HepG2 (cell line): ENCODE measurements at regions not wholly inside any gene's neighbourhood (a gene's known extent, or its start where the extent isn't known, plus 50 kb on each side); places are given as distances from the start of the nearest gene placed in this dataset.

Source experiments
- ATAC-seq: fragments of 200-7000 bp; cut with Tn5 transposase; 3 replicates; pipeline ENCODE4 v1.9.1; 2020; ENCODE audit warnings: mild to moderate bottlenecking, moderate library complexity
- BruUV-seq: library from RNA; stranded (reverse); fragments of 400-500 nt; replicated peaks from 2 replicates; lab custom pipeline; 2021; lab: Mats Ljungman, UMichigan
- CTCF ChIA-PET: fragments of 300-600 bp; formaldehyde crosslinking; extraction: SDS; loops from one replicate; lab custom pipeline; 2021; ENCODE audit warnings: low total read pairs, inconsistent platforms, low intra/inter-chr PET ratio; lab: Yijun Ruan, JAX
- POLR2A ChIA-PET: fragments of 350-600 bp; sonication (Branson Sonifier 250); formaldehyde crosslinking; loops from one replicate; lab custom pipeline; 2020; ENCODE audit warnings: antibody characterized with exemption, inconsistent platforms; lab: Yijun Ruan, JAX
- DNase-seq: peaks from one replicate; pipeline ENCODE4 v3.0.0-alpha.2; 2015; ENCODE audit warnings: low spot score
- FAIRE-seq: peaks from 3 replicates; lab custom pipeline; 2011; peaks lifted over from hg19 to GRCh38; lab: Jason Lieb, UNC
- H2AFZ ChIP-seq: one replicate; pipeline ENCODE4 v1.6.1; 2011; ENCODE audit warnings: low read length, inconsistent platforms
- H3K27ac ChIP-seq: fragments of 300-600 bp; 3 replicates; pipeline ENCODE4 v1.8.0; 2011; ENCODE audit warnings: mixed run types, mild to moderate bottlenecking, mixed read lengths, low read length, inconsistent platforms; ENCODE audit not compliant: insufficient read depth; ENCODE audit errors: extremely low read length
- H3K27me3 ChIP-seq, 2 experiments: fragments of 200-600 bp in 1 of 2; 2 replicates in 1 of 2; 3 replicates in 1 of 2; pipeline versions ENCODE4 v1.6.0 to v1.8.0; 2011; ENCODE audit warnings: low read length in 2 of 2, mild to moderate bottlenecking in 2 of 2, moderate library complexity in 2 of 2, inconsistent platforms in 1 of 2; ENCODE audit not compliant: insufficient read depth in 2 of 2, control insufficient read depth in 1 of 2
- H3K36me3 ChIP-seq, 2 experiments: fragments of 200-600 bp in 1 of 2; replicated peaks in 1 of 2; 2 replicates in 1 of 2; 3 replicates in 1 of 2; pipeline versions ENCODE4 v1.5.1 to v1.8.0; 2011; ENCODE audit warnings: low read length in 2 of 2, inconsistent platforms in 1 of 2; ENCODE audit not compliant: insufficient read depth in 2 of 2, control insufficient read depth in 1 of 2
- H3K4me1 ChIP-seq: 2 replicates; pipeline ENCODE4 v1.5.1; 2012; ENCODE audit warnings: low read length, inconsistent platforms; ENCODE audit not compliant: insufficient read depth
- H3K4me2 ChIP-seq: 2 replicates; pipeline ENCODE4 v1.6.0; 2011; ENCODE audit warnings: low read depth, low read length, inconsistent platforms
- H3K4me3 ChIP-seq, 3 experiments: fragments of 200-600 bp in 1 of 3; sonication (generic), shearing (Covaris generic) in 1 of 3; replicated peaks in 1 of 3; 2 replicates each; pipeline ENCODE4 v1.5.1; 2011 to 2016; ENCODE audit warnings: low read length in 3 of 3, inconsistent platforms in 2 of 3, low read depth in 2 of 3, mild to moderate bottlenecking in 2 of 3, control low read depth in 1 of 3, mixed read lengths in 1 of 3; ENCODE audit not compliant: insufficient read depth in 1 of 3
- H3K79me2 ChIP-seq: one replicate; pipeline ENCODE4 v1.6.1; 2011; ENCODE audit warnings: low read length, inconsistent platforms; ENCODE audit not compliant: insufficient read depth
- H3K9ac ChIP-seq: 2 replicates; pipeline ENCODE4 v1.6.0; 2011; ENCODE audit warnings: mild to moderate bottlenecking, low read depth, low read length, inconsistent platforms; ENCODE audit not compliant: insufficient read depth
- H3K9me3 ChIP-seq: 2 replicates; pipeline ENCODE4 v1.5.1; 2012; ENCODE audit warnings: mild to moderate bottlenecking, low read length
- H4K20me1 ChIP-seq: 2 replicates; pipeline ENCODE4 v1.6.0; 2011; ENCODE audit warnings: inconsistent platforms, mild to moderate bottlenecking, low read length, moderate library complexity; ENCODE audit not compliant: insufficient read depth
- CENPT ChIP-seq: sonication (generic); formaldehyde crosslinking; IDR thresholded peaks from 2 replicates; pipeline ENCODE4 v1.8.0; 2022; ENCODE audit warnings: low read depth, mild to moderate bottlenecking, moderate library complexity, missing genetic modification reagents
- CTCF ChIP-seq: sonication (generic); formaldehyde crosslinking; IDR thresholded peaks from 2 replicates; pipeline ENCODE4 v1.5.0; 2020; ENCODE audit warnings: mild to moderate bottlenecking, missing genetic modification reagents, moderate library complexity
- ELF3 ChIP-seq: IDR thresholded peaks from 2 replicates; pipeline ENCODE4 v1.6.1; 2016; ENCODE audit warnings: missing genetic modification reagents, missing compliant biosample characterization
- GMEB1 ChIP-seq: sonication (generic); formaldehyde crosslinking; IDR thresholded peaks from 2 replicates; pipeline ENCODE4 v1.5.1; 2020; ENCODE audit warnings: missing genetic modification reagents, mild to moderate bottlenecking, borderline replicate concordance
- LRRFIP1 ChIP-seq: sonication (generic); formaldehyde crosslinking; conservative IDR thresholded peaks from 2 replicates; pipeline ENCODE4 v1.4.0; 2020; ENCODE audit warnings: missing genetic modification reagents
- ONECUT2 ChIP-seq: sonication (generic); formaldehyde crosslinking; IDR thresholded peaks from 2 replicates; pipeline ENCODE4 v1.4.0; 2020; ENCODE audit warnings: missing genetic modification reagents
- PHF8 ChIP-seq: sonication (generic); formaldehyde crosslinking; IDR thresholded peaks from 2 replicates; pipeline ENCODE4 v1.5.0; 2020; ENCODE audit warnings: missing genetic modification reagents
- RAD21 ChIP-seq: fragments of 450-650 bp; formaldehyde crosslinking; IDR thresholded peaks from 2 replicates; pipeline ENCODE4 v1.5.0; 2020; ENCODE audit warnings: mild to moderate bottlenecking
- RBAK ChIP-seq: sonication (generic); formaldehyde crosslinking; IDR thresholded peaks from 2 replicates; pipeline ENCODE4 v1.5.1; 2020; ENCODE audit warnings: mild to moderate bottlenecking, missing genetic modification reagents
- SIN3A ChIP-seq: IDR thresholded peaks from 2 replicates; pipeline ENCODE4 v1.6.1; 2011; ENCODE audit warnings: low read depth, mild to moderate bottlenecking, control low read depth, low read length, borderline replicate concordance
- SMC3 ChIP-seq: IDR thresholded peaks from 2 replicates; pipeline ENCODE4 v1.6.1; 2011; ENCODE audit warnings: low read length, improper control_type of control experiment
- ZMYM3 ChIP-seq: sonication (generic); formaldehyde crosslinking; IDR thresholded peaks from 2 replicates; pipeline ENCODE4 v1.5.1; 2020; ENCODE audit warnings: mild to moderate bottlenecking, missing genetic modification reagents
- ZNF12 ChIP-seq: sonication (generic); formaldehyde crosslinking; IDR thresholded peaks from 2 replicates; pipeline ENCODE4 v1.5.0; 2020; ENCODE audit warnings: missing genetic modification reagents
- ZNF343 ChIP-seq: sonication (generic); formaldehyde crosslinking; IDR thresholded peaks from 2 replicates; pipeline ENCODE4 v1.4.0; 2020; ENCODE audit warnings: mild to moderate bottlenecking, missing genetic modification reagents
- ZNF605 ChIP-seq: sonication (generic); formaldehyde crosslinking; IDR thresholded peaks from 2 replicates; pipeline ENCODE4 v1.8.0; 2022; ENCODE audit warnings: mild to moderate bottlenecking, missing genetic modification reagents
- ZNF781 ChIP-seq: sonication (generic); formaldehyde crosslinking; IDR thresholded peaks from 2 replicates; pipeline ENCODE4 v1.5.1; 2020; ENCODE audit warnings: borderline replicate concordance, mild to moderate bottlenecking, missing genetic modification reagents; ENCODE audit errors: not compliant biosample characterization
- WGBS: methylation state at CpG from one replicate; pipeline ENCODE4 v1.1.6; 2017; ENCODE audit warnings: low lambda C conversion rate; 5-methylcytosine and 5-hydroxymethylcytosine counted together
- in situ Hi-C: cut with HindIII; loops from 2 replicates; pipeline ENCODE4 v1.10.0; 2017; ENCODE audit warnings: low pct_unique_long_range_greater_than_20kb; ENCODE audit not compliant: extremely low pct_ligation_motif_present
- intact Hi-C: fragments of 100-400 bp; cut with micrococcal nuclease; formaldehyde crosslinking; loops from one replicate; pipeline ENCODE4 v1.10.0; 2022; ENCODE audit not compliant: unreplicated experiment

GRCh38 chr2:185291035-185291647 lies 447.5 kb upstream of the FSIP2 start (continued):
- TF ChIP-seq RBAK (CRISPR knock-in tag) = no peak
- no peak for TF ChIP-seq CENPT (CRISPR knock-in tag)
- TF ChIP-seq RAD21 (CRISPR knock-in tag) = peak; percentile 74
- no peak for TF ChIP-seq LRRFIP1 (CRISPR knock-in tag)
- no peak for TF ChIP-seq ZMYM3 (CRISPR knock-in tag)
- TF ChIP-seq CTCF (CRISPR knock-in tag) = peak; percentile 74
- peak; percentile 73 for TF ChIP-seq SMC3

- no TSS peak for BruUV-seq
- no peak for ATAC-seq
- TF ChIP-seq RBAK (CRISPR knock-in tag) = no peak
- TF ChIP-seq ZNF12 (CRISPR knock-in tag) = no peak
- no peak for TF ChIP-seq SIN3A
- no peak for TF ChIP-seq ZNF605 (CRISPR knock-in tag)
- TF ChIP-seq ZNF781 = no peak
- TF ChIP-seq PHF8 (CRISPR knock-in tag) = no peak
- no peak for TF ChIP-seq CTCF (CRISPR knock-in tag)
- TF ChIP-seq RAD21 (CRISPR knock-in tag) = no peak
- no peak for TF ChIP-seq GMEB1 (CRISPR knock-in tag)
- TF ChIP-seq ZNF343 (CRISPR knock-in tag) = no peak
- TF ChIP-seq ONECUT2 (CRISPR knock-in tag) = no peak
- no peak for TF ChIP-seq ELF3 (CRISPR knock-in tag)
Measured at GRCh38 chr2:185299867-185300266, 438.7 kb upstream of the FSIP2 start.

More at GRCh38 chr2:185299867-185300266, 438.7 kb upstream of the FSIP2 start:
- FAIRE-seq = no peak
- Histone ChIP-seq H3K9ac (no peak overlapping the region), H2AFZ (no peak overlapping the region), H3K4me3 (no peak overlapping the region), H3K9me3 (no peaks in the 10 kb centered on the region), H3K79me2 (no peaks in the 10 kb centered on the region), H3K27ac (no peak overlapping the region), H4K20me1 (no peaks in the 10 kb centered on the region), H3K4me1 (no peaks in the 10 kb centered on the region), H3K4me2 (no peak overlapping the region), H3K27me3 (no peaks in the 10 kb centered on the region), H3K36me3 (no peaks in the 10 kb centered on the region)
- intact Hi-C loops = no loop called here
- ChIA-PET CTCF (no interaction called here), POLR2A (no interaction called here)
- no peak for DNase-seq
- 3% methylated on average over 5 of the region's 5 CpGs for WGBS
- in situ Hi-C loops = loop anchor here (25.0 kb wide), 1 partner anchor 1162 kb away; no protein-coding TSS in a partner anchor
